GM12878 (cell line): ENCODE measurements at regions not wholly inside any gene's neighbourhood (a gene's known extent, or its start where the extent isn't known, plus 50 kb on each side); places are given as distances from the start of the nearest gene placed in this dataset.

Source experiments
- CTCF ChIP-seq, 3 experiments: IDR thresholded peaks in 2 of 3; conservative IDR thresholded peaks in 1 of 3; 2 replicates each; pipeline ENCODE4 v1.5.1; 2011; ENCODE audit warnings: low read depth in 3 of 3, low read length in 3 of 3, mild to moderate bottlenecking in 3 of 3, control low read depth in 2 of 3, moderate library complexity in 2 of 3, inconsistent platforms in 1 of 3, mixed read lengths in 1 of 3; ENCODE audit not compliant: control insufficient read depth in 2 of 3, insufficient read depth in 1 of 3; ENCODE audit errors: extremely low read depth in 1 of 3
- EZH2 ChIP-seq: IDR thresholded peaks from 2 replicates; pipeline ENCODE4 v1.6.1; 2012; ENCODE audit warnings: low read depth, mild to moderate bottlenecking, control low read depth, inconsistent platforms, low read length, borderline replicate concordance; ENCODE audit not compliant: control insufficient read depth
- HDAC2 ChIP-seq: fragments of 200-600 bp; sonication (generic); IDR thresholded peaks from 2 replicates; pipeline ENCODE4 v1.6.1; 2017
- HDGF ChIP-seq: fragments of 450-650 bp; IDR thresholded peaks from 2 replicates; pipeline ENCODE4 v1.6.1; 2016; ENCODE audit warnings: antibody characterized with exemption
- MAX ChIP-seq: IDR thresholded peaks from 2 replicates; pipeline ENCODE4 v1.6.1; 2012; ENCODE audit warnings: low read depth, low read length, improper control_type of control experiment
- NR2C1 ChIP-seq: fragments of 450-650 bp; IDR thresholded peaks from 2 replicates; pipeline ENCODE4 v1.6.1; 2017; ENCODE audit warnings: antibody characterized with exemption, mild to moderate bottlenecking, moderate library complexity
- POLR2A ChIP-seq: IDR thresholded peaks from 2 replicates; pipeline ENCODE4 v1.6.1; 2011; ENCODE audit warnings: low read depth, mild to moderate bottlenecking, low read length
- POLR2AphosphoS5 ChIP-seq: IDR thresholded peaks from 2 replicates; pipeline ENCODE4 v1.6.1; 2011; ENCODE audit warnings: mild to moderate bottlenecking, low read length, inconsistent platforms
- RB1 ChIP-seq: fragments of 450-650 bp; formaldehyde crosslinking; IDR thresholded peaks from 2 replicates; pipeline ENCODE4 v1.6.1; 2017; ENCODE audit warnings: mild to moderate bottlenecking, borderline replicate concordance
- SP1 ChIP-seq: IDR thresholded peaks from one replicate; pipeline ENCODE4 v1.6.1; 2011; ENCODE audit warnings: low read depth, low read length
- ZNF384 ChIP-seq: IDR thresholded peaks from 2 replicates; pipeline ENCODE4 v1.6.1; 2012; ENCODE audit warnings: low read depth, mild to moderate bottlenecking, low read length, improper control_type of control experiment, borderline replicate concordance
- ZNF622 ChIP-seq: fragments of 450-650 bp; IDR thresholded peaks from 2 replicates; pipeline ENCODE4 v1.6.1; 2017; ENCODE audit warnings: mild to moderate bottlenecking, inconsistent platforms
- TF ChIP-seq, protein P1 (sequence below): fragments of 450-650 bp; formaldehyde crosslinking; IDR thresholded peaks from 2 replicates; pipeline ENCODE4 v1.4.0; 2020; ENCODE audit warnings: mild to moderate bottlenecking, moderate library complexity
- TF ChIP-seq, protein P2 (sequence below): IDR thresholded peaks from 2 replicates; pipeline ENCODE4 v1.6.1; 2011; ENCODE audit warnings: mild to moderate bottlenecking, low read depth, low read length, moderate library complexity; ENCODE audit not compliant: insufficient replicate concordance

- TF ChIP-seq CTCF (IDR thresholded peaks at IDR 0.05 in 2 of 3, conservative IDR thresholded peaks at IDR 0.05 in 1 of 3; ENCODE audit: control insufficient read depth in 2 of 3, extremely low read depth in 1 of 3, insufficient read depth in 1 of 3, low read depth in 3 of 3, low read length in 3 of 3) = no peak
- no peak for TF ChIP-seq HDGF
- TF ChIP-seq ZNF622 = no peak
- TF ChIP-seq POLR2AphosphoS5 = no peak
- no peak for TF ChIP-seq ZNF384
- no peak for TF ChIP-seq POLR2A
- TF ChIP-seq, protein P1, sequence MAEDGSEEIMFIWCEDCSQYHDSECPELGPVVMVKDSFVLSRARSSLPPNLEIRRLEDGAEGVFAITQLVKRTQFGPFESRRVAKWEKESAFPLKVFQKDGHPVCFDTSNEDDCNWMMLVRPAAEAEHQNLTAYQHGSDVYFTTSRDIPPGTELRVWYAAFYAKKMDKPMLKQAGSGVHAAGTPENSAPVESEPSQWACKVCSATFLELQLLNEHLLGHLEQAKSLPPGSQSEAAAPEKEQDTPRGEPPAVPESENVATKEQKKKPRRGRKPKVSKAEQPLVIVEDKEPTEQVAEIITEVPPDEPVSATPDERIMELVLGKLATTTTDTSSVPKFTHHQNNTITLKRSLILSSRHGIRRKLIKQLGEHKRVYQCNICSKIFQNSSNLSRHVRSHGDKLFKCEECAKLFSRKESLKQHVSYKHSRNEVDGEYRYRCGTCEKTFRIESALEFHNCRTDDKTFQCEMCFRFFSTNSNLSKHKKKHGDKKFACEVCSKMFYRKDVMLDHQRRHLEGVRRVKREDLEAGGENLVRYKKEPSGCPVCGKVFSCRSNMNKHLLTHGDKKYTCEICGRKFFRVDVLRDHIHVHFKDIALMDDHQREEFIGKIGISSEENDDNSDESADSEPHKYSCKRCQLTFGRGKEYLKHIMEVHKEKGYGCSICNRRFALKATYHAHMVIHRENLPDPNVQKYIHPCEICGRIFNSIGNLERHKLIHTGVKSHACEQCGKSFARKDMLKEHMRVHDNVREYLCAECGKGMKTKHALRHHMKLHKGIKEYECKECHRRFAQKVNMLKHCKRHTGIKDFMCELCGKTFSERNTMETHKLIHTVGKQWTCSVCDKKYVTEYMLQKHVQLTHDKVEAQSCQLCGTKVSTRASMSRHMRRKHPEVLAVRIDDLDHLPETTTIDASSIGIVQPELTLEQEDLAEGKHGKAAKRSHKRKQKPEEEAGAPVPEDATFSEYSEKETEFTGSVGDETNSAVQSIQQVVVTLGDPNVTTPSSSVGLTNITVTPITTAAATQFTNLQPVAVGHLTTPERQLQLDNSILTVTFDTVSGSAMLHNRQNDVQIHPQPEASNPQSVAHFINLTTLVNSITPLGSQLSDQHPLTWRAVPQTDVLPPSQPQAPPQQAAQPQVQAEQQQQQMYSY (CRISPR knock-in tag) = no peak
- TF ChIP-seq RB1 = no peak
- TF ChIP-seq, protein P2, sequence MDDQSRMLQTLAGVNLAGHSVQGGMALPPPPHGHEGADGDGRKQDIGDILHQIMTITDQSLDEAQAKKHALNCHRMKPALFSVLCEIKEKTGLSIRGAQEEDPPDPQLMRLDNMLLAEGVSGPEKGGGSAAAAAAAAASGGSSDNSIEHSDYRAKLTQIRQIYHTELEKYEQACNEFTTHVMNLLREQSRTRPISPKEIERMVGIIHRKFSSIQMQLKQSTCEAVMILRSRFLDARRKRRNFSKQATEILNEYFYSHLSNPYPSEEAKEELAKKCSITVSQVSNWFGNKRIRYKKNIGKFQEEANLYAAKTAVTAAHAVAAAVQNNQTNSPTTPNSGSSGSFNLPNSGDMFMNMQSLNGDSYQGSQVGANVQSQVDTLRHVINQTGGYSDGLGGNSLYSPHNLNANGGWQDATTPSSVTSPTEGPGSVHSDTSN = no peak
- no peak for TF ChIP-seq MAX
- no peak for TF ChIP-seq NR2C1
- TF ChIP-seq EZH2 = no peak
- TF ChIP-seq HDAC2 = no peak
- TF ChIP-seq SP1 = no peak
These were observed 235.6 kb upstream of the EPHA4 start for GRCh38 chr2:221807706-221808105.
